GM19238 (cell line): ENCODE measurements at regions not wholly inside any gene's neighbourhood (a gene's known extent, or its start where the extent isn't known, plus 50 kb on each side); places are given as distances from the start of the nearest gene placed in this dataset.
A peak's percentile ranks its signal among the peaks of the same experiment; 100 is the strongest.

Experiments
- DNase-seq: peaks from one replicate; pipeline ENCODE4 v3.0.0; 2011; ENCODE audit warnings: low spot score; ENCODE audit not compliant: insufficient read length

DNA sequence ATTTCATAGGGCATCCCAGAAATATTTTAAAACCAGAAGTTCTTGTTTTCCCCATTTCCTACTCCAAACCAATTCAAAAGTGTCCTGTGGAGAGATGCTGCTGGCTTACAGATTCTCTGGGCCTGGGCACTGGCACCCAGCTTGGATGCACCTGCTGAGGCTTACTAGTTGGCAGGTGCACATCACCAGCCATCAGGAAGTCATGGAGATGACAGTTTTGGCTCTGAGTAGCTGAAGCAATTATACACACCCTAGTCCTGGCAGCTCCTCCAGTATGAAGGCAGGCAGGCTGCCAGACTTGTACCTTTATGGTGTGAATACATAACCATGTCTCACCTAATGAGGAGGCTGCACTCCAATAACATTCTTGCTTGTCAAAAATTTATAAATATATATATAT, 276.6 kb upstream of the GHITM start:
- no peak for DNase-seq

DNA sequence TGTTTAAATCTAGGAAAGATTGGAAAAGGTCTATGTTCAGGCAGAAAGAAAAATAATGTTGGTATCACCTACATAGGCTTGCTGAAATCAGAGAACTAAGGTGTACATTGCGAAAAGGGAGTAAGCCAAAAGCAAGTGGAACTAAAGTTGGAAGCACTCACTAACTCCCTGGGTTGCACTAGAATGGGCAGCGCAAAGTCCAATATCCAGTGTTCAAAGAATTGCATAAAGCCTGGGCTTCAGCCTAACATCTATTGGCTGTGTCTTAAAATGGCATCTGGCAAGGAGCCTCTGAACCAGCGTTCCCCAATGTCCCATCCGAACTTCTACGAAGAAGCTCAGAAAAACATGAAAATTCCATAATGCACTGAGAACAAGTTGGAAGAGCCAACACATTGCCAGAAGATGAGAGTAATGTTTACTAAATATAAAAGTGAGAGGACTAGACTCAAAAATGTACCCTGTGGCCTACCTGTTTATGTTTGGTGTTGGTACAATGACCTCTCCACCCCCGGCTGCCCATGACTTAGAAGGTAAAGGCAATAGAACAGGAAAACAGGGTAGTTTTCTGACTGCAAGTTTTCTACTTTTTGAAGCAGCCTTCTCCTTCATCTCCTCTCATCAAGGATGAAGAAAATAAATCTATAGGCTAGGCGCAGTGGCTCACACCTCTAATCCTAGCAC, 275.9 kb upstream of the GHITM start:
- DNase-seq, result no peak

DNA sequence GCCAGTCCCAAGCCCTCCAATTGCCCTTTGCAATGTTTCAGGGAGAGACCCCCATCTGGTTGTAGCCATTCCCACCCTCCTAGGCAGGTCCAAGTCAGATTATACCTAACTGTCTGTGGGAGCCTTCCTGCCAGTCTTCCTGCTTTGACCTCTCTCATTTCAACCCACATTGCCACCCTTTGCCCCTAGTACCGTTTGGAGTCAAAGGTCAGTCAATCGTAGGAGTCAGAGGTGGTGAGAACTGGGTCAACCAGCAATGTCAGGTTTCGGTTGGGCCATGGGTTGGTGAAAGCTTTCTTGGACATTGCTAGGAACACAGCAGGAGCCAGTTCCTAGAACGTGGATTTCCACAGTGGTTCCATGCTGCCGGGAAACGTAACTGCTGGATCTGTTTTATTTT, 269.4 kb upstream of the GHITM start:
- DNase-seq, result no peak

DNA sequence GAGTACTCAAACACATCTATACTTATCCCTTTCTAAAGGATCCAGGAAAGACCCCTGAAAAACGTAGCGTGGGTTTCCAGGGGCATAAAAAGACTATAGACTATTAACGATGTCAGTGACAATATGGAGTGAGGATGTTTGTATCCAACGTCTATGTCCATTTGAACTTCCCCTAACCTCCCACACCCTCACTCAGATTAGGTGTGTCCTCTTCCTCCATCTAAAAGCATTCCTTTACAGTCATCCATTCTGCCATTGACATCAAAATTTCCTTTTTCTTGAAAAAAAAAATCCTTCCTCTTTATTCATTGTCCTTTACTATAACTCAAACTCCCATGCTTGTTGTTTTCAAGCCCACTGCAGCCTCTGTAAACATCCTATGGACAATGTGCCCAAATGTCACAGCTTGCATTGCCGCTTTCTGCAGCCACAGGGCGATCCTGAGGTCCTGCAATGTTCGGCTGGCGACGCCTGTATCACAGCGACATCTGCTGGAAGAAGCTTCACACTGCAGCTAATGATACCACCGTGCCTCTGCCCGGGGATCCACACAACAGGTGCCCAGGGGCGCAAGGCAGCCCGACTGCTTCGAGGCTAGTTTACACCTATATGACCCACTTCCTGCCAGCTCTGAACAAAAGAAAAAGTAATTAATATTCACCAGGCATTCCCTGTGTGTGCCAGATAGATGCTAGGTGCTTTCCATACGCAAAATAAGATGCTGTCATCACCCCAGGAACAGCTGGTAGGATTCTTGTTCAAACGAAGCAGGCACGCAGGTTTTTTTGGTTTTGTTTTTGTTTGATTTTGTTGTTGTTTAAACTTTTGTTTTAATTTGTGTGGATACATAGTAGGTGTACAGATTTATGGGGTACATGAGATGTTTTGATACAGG, 267.9 kb upstream of the GHITM start:
- peak; percentile 44 for DNase-seq

DNA sequence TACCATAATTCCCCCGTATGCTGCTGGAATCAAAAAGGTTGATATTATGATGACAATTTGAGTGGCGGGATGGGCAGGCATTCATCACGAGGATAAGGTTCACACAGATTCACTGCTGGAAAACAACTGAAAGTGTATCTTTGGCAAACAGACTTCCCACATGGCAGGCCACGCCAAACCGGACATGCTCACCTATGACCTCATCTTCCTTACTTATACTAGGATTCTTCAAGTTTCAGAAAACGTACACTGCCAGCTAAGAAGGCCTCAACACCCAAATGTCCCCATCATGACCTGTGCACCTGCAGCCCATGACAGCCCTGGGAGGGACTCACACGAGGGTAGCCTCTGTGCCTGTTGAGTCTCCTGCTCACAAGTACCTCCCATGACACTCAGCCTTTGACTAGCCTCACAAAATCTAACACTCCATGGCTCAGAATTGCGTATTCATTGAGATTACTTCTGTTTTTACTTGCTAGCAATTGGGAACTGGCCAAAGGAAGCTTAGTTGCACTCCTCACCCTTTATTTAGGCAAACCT, 259.0 kb upstream of the GHITM start:
- no peak for DNase-seq

DNA sequence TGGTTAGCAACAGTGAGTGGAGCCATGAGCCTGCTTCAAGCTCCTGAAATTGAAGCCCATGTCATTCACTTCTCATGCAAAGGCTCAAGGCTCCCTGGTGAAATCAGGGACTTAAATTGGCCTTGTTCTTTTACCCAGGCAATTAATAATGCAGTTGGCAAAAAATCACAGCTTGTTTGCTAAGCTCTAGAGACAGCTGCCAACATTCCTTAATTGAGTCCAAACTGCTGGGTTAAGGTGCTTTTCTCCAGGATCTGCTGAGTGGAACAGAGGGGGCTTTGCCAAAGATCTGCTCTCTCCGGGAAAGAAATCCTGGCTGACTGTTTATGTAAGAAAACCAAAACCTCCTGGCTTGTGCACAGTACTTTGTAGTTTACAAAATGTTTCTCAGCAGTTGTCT, 257.6 kb upstream of the GHITM start:
- no peak for DNase-seq

DNA sequence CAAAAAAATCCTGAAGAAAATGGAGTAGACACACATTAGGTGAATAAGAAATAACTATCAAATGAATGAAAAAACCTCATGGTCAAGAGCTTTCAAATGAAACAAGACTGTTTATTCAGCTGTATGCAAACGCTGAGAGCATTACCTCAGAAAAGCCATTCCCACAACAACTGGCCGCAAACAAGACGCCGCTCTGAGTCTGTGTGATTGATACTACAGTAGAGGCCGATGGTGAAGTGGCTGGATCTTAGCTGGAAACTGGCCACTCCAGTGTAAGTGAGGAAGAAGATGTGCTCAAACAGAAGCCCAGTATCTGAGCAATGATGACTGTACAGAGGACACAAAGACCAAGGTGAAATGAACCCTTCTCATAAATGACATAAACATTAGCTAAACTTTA, 252.4 kb upstream of the GHITM start:
- DNase-seq, result no peak

DNA sequence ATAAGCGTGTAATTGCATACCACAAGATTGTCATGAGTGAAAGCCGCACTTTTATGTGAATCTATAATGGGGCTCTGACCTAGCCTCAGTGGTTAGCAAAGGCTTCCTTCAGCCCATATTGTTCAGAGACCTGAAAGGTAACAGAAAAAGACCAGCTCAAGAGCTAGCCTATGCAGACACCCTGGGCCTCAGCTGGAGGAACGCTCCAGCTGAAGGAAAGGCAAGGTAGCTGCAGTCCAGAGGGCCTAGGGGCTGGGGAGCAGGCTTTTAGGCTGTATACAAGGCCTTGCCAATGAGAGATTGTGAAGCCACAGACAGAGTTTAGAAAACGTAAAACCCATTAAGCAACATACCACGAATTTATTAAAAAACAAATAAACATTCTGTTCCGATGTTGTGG, 246.6 kb upstream of the GHITM start:
- no peak for DNase-seq

DNA sequence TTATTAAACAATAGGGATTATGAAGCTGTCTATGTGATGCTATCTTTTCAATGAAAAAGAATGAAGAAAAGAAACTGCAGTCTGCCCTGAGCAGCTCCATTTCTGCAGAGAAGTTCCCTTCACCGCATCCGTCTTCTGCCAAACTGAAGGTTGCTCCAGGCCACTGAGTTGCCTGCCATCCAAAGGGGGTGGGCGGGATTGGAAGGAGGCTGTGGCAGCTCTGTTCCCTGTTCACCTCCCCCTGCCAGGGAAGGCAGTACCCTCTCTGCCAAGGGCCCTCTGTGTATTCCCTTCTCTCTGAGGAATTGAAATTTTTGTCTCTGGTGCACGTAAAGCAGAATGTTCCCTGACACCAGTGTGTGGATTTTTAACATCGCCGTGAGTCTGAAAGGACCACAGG, 243.1 kb upstream of the GHITM start:
- DNase-seq, result no peak

DNA sequence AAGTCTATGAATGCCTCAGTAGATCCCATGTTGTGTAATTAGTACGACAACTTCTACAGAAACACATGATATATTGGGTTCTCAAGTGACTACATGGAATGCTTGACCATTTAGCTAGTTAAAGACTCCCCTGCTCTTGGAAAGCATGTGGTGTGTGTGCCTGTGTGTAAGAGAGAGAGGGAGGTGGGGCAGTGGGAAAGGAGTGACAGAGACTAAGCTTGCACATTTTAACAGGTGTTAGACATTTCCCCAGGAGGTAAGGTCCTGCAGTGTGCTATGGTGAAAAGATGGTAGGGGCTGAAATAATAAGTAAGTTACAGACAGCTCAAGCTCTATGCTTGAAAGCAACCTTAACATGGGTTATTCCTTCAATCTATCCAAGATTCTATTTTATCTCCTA, 241.7 kb upstream of the GHITM start:
- DNase-seq, result no peak

DNA sequence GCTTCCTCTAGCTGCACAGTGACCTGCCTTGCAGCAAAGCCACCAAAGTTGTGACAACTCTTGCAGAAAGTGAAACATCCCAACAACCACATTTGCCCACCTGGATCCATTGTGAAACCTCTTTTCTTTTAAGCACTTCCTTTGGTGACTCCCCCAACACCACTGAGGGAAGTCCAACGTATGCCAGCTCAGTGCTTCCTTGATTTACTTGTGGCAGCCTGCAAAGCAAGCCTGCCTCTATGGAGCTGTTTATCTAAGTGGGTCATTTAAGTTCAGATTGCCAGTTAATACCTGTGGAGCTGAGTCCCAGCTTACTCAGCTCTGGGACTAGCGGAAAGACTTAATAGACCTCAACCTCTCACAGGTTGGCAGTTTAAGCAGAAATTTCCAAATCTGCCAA, 230.8 kb upstream of the GHITM start:
- no peak for DNase-seq

DNA sequence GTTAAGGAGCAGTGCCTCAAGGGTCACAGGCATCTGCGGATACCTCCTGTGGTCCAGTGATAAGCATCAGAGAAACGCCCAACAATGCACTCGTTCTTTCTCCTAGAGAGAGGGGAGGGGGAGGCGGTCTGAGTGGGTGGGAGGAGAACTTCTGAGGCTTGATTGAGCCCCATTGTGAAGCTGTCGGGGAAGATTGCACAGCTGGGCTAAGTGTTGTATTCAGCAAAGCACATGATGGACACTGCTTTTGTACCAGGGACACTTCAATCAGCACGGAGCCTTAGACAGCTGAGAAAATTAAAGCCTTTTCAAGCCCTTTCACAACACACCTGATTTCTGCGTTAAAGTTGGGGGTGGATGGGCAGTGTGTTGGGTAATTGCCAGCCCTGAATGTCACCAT, 230.3 kb upstream of the GHITM start:
- DNase-seq, result no peak

DNA sequence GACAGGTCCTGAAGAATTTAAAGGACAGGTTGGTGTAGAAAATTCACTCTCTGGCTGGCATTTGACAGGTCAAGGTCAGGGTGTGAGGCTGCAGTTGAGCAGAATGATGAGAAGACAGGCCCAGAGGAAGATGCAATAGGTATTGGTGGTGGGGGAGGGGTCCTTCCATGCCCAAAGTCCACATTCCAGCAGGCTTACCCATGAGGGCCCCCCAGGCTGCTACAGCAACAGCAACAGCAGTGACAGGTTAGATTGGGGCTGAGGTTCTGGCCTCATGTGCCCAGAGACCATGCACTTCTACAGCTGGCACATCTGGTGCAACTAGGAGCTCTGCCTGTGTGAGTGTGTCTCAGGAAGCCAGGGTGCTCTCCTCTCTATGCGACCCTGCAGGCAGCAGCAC, 223.5 kb upstream of the GHITM start:
- no peak for DNase-seq

DNA sequence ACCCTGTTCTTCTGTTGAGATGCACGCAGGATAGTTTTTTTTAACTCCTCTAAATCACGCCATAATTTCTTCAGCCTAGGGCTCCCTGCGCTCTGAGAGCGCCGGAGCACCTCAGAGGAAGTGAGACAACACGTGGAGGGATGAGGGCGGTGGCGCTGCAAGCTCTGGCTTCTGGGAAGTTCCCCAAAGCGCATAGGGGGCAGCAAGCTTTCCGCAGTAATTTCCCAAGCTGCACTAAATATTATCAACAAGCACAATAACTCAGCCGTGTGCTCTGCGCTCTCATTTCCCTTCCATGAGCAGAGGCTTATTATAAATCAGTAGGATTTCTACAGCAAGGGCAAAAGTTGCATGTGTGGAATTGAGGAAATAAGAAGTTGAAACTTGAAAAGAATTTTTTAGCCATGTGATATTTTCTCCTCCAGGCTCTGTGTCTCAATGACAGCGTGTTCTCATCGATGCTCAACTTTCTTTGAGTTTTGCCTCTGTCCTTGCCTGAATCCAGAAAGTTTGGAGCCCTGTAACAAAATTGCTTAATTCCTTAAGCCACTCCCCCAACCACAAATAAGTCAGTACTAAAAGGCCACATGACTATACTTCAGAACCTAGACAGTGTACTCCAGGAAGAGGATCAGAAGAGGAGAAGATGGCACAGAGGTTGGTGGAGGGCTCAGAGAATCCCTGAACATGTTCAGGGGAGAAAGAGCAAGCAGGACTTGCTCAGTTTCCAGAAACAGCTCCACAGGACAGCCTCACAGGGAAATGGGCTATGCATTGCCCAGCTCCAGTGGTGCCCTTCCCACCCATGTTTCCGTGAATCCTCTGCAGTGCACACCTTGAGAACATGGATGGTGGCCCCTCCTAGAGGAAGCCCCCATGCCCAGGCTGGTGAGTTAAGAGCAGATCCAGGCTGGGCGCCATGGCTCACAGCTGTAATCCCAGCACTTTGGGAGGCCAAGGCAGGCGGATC, 221.5 kb upstream of the GHITM start:
- no peak for DNase-seq

DNA sequence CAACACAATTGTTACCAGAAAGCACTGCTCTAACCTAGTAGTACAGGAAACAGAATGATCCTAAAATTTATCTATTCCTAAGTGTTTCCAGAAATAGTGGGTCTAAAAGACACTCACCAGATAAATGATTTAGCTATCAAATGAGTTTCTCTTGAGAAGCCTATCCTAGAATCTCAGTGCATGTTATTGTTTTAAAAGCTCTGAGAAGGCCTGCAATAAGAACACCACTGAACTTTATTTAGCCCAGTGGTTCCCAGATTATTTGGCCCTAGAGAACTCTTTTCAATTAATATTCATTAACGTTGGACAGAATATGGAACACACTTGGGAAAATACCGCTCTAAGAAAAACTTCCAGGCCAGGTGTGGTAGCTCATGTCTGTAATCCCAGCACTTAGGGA, 220.1 kb upstream of the GHITM start:
- DNase-seq, result no peak

DNA sequence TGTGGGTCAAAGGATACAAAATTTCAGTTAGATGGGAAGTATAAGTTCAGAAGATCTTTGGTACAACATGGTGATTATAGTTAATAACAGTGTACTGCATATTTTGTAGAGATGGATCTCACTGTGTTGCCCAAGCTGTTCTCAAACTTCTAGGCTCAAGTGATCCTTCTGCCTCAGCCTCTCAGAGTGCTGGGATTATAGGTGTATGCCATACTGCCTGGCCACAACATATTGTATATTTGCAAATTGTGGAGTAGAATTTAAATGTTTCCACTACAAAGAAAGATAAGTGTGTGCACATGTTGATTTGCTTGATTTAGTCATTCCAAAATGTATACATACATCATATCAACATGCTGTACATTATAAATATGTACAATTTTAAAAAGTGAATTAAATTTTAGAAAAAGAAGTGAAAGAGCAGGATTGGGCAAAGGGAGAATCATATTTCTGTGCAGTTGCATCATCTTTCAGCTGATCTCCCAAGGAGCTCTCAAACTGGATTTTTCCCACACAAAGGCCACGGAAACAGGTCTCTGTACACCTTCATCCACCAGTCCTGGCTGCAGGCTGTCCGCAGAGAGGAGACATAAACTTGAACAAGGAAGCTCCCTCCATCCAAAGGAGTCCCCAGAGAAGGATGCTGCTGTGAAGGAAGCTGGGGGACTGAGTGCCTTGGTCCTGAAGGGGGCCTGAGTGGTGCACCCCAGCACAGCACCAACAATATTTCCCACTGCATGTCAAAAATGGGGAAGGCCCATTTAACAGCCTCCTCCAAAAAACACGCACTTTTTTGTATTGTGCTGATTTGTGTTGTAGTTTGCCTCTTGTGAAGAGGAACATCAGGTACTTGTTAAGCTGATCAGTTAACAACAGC, 217.1 kb upstream of the GHITM start:
- DNase-seq, result no peak

DNA sequence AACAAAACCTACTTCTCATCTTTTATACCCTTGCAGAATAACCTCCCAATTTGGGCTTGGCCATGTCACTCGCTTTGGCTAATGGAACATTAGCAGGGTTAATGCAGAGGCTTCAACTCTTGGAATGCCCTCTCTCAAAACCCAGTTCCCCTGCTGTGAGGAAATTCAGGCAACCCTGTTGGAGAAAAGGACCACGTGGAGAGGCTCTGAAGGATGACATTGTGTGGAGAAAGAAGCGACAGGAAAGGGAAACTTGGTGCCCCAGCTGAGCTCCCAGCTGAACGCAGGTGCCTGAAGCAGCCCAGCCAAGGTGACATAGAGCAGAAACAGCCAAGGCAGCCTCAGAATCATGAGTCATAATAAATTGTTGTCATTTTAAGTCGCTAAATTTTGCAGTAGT, 214.2 kb upstream of the GHITM start:
- DNase-seq, result no peak

DNA sequence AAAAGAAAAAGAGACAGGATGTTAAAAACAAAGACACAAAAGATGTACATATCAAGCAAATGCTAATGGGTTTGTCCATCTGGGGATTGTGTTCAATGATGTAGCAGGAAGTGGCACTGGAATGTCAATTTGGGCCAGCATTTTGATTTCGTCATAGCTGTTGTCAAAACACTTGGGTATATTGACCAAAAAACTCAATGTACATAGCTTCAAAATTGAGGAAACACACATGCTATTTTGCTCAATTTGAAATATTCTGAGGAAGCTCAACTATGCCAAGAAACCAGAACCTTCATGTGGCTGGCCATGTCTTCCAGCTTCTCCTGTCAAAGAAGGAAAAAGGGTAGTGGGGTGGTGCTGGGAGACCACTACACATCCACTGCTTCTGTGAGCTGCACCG, 212.7 kb upstream of the GHITM start:
- no peak for DNase-seq

DNA sequence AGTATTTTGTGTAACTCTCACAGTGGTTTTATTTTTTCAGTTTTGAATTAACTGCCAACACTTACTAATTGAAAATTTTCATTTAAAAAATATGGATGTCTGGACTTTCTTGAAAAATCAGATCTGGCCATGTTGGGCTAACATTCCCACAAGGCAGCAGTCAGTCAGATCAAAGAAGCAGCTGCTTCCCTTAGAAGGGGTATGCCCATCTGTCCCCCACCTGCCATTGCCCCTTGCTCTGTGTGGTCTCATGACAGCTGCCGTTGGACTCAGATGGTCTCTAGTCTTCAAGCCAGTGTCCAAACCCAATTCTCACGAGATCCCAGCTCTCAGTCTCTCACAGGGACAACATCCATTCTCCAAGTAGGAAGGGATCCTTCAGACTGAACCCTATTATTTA, 212.1 kb upstream of the GHITM start:
- no peak for DNase-seq

DNA sequence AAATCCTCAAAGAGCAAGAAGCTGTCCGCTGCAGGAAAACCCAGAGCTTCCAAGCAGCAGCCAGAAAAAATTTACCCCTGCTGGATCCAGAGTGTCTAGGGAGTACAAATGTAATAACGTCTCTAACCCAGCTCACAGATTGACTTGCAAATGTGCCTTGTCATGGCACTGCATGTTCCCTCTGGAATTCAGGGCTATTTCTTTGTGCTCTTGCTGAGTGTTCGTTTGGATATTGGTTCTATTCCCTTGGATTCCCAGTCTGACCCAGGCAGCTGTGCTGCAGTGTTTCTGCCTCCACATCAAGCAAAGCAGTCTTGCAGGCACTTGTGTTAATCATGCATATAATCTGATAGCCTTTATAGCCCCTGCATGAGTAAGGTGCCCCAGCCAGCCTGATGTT, 209.9 kb upstream of the GHITM start:
- DNase-seq, result no peak

DNA sequence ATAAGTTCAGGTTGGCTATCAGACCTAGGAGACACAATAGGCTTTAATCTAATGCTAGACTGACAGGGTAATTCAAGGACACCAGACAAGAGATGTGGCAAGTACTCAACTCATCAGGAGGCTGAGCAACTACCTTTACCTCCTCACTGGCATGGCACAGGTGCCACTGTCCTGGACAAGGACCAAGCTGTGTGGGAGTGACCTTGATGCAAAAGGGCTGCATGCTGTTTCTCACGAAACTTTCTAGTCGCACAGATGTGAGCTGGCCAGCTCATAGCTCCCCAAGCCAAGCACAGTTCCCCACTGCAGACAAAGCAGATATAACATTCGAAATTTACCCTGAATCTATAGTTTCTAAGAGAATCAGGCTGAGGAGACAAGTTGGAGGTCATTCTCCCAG, 207.6 kb upstream of the GHITM start:
- DNase-seq, result no peak
